DMS 273 (cell line): ENCODE measurements at regions not wholly inside any gene's neighbourhood (a gene's known extent, or its start where the extent isn't known, plus 50 kb on each side); places are given as distances from the start of the nearest gene placed in this dataset.
"Not testable (repeated sequence)": the region's sequence is repeated elsewhere in the genome, so short reads cannot be mapped to it uniquely, and the experiment has no call there.

Experiments
- DNase-seq: peaks from one replicate; lab custom pipeline; 2025; ENCODE audit not compliant: unreplicated experiment; lab: John Stamatoyannopoulos, UW

GRCh38 chr10:107540981-107541380 is 376.5 kb upstream of the SORCS1 start:
- no peak for DNase-seq

DNA sequence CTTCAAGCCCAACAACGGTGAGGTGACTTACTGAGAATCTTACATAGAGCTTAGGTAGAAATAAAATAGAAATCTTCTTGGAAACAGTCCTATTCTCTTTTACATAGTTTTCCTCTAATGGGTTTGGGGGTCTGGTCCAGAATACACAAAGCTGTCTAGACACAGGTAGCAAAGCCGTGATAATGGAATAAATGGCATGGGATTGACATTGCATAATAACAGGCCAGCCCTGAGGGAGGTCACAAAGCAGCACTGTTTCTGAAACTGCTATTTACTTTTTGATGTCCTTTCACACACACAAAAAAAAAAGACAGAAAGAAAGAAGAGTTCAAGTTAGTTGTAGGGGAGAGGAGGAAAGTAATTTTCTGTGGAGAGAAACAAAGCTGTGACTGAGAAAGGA is 364.8 kb upstream of the SORCS1 start:
- DNase-seq: no peak

DNA sequence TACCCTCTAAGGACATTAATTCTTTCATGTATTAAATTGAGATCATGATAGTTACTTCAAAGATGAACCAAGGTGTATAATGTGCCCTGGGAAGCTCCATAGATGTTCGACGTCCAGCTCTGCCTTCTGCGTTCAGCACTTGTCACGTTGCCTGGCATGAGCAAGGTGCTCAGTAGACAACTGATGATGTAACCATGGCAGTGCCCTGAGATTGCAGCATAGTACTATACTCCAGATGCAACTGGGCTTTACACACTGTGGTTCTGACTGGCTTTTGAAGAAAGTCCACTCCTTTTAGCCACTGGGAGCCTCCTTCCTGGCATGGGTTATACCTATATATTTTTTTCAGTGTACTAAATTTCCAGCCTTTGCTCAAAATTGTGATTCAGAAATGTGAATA is 355.8 kb upstream of the SORCS1 start:
- no peak for DNase-seq

- DNase-seq: no peak
Observed at GRCh38 chr10:107517811-107518210, 353.3 kb upstream of the SORCS1 start.

GRCh38 chr10:107516349-107516748 is 351.8 kb upstream of the SORCS1 start:
- no peak for DNase-seq

DNA sequence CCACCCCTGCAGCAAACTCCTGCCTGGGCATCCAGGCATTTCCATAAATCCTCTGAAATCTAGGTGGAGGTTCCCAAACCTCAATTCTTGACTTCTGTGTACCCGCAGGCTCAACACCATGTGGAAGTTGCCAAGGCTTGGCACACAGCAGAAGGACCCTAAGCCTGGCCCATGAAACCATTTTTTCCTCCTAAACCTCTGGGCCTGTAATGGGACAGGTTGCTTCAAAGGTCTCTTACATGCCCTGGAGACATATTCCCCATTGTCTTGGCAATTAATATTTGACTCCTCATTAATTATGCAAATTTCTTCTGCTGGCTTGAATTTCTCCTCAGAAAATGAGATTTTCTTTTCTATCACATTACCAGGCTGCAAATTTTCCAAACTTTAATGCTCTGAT is 339.5 kb upstream of the SORCS1 start:
- DNase-seq: not testable (repeated sequence)

DNA sequence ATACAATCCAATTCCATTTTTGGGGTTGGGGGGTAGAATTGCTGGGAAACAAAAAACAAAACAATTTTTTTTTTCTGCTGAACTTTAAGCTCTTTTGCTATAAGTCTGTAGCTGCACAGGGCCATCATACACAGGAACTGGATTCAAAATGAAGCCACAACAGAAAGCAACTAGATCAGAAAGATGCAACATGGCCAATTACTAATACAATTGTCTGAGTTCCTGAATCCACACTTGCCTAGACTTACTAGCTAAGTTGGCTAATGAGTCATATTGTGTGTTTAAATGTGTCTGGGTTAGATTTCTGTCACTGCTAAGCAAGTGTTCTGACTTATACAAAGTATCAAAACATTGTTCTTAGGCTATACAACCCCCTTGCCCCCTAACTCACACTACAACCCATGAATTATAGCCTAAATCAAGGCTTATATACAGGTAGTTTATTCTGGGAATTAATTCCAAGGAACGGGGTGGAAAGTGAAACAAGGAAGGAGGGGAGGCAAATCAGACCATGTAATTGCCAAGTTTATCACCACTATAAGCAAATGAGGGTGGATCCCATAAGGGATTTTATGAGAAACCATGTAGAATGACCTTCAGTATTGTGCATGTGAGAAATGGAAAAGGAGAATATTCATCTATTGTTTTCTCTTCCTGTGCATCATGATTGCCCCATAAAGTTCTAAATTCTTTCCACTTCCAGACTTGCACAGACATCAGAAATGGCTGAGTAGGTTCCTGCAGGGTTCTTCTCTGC is 337.9 kb upstream of the SORCS1 start:
- no peak for DNase-seq

GRCh38 chr10:107498983-107499382 is 334.5 kb upstream of the SORCS1 start:
- DNase-seq: no peak

DNA sequence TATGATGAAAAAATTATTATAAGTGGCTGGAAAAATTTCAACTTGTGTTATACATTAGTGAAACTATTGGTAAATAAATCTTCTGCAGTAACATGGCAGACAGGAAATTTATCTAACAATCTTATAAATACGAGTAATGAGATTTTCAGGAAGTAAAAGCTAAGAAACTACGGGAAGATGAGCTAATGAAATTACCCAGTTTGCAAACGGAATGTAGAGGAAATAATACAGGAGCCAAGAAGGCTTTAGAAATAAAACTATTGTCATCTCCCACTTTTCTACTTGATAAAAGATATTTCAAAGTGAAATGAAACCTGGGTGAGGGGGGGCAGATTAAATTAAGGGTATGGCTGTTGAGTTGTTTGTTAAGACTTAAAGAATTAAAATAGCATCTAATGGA is 332.5 kb upstream of the SORCS1 start:
- no peak for DNase-seq

- DNase-seq: no peak
Observed at GRCh38 chr10:107496594-107496993, 332.1 kb upstream of the SORCS1 start.

DNA sequence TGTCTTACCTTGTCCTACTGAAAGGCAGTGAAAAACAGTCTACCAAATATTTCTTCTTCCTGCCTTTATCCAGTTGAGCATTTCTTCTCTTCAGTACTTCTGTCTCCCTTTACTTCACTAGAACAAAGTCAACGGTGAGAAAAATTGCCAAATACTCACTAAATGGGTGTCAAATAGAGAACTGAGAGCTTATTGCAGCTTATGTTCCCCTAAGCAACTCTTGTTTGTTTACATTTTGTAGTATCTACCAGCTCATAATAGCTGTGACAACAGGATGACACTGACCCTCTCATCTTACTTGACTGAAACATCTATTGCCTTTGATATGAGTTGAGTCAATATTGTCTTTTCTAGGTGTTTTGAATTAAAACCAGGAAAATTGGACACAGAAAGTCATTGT is 327.9 kb upstream of the SORCS1 start:
- DNase-seq: no peak

GRCh38 chr10:107490389-107490788 is 325.9 kb upstream of the SORCS1 start:
- no peak for DNase-seq

DNA sequence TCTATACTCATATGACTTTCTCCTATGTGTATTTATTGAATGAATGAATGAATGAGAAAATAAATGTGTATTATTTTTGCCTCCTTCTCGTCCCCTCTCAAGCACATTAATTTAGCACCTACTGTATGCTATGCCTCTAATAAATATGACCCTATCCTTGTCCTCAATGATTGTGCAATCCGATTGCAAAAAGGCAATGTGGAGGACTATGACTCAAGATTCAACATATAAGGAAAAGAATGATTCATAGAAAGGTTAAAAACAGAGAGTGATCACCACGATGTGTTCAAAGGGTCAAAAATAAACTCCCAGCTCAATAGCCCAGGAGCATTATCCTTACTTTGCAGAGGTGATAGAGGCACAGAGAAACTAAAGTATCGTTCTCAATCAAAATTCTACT is 322.8 kb upstream of the SORCS1 start:
- DNase-seq: no peak

GRCh38 chr10:107485019-107485418 is 320.5 kb upstream of the SORCS1 start:
- no peak for DNase-seq

DNA sequence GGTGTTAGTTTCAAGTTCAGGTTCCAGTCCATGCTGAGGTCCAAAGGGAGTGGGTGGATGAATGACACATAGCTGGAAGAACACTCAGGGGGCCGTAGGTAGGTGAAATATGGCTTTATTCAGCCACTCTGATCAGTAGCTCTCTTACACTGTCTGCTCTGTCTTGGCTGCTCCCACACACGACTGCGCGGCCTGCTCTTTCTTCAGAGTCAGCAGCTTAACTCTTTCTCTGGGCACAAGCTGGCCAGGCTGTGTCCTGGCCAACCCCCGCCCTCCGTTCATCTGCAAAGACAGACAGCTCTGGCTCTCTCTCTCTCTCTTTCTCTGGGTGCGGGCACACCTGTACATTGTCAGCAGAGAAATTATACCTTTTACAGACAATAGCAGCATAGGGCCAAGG is 317.4 kb upstream of the SORCS1 start:
- DNase-seq: no peak

DNA sequence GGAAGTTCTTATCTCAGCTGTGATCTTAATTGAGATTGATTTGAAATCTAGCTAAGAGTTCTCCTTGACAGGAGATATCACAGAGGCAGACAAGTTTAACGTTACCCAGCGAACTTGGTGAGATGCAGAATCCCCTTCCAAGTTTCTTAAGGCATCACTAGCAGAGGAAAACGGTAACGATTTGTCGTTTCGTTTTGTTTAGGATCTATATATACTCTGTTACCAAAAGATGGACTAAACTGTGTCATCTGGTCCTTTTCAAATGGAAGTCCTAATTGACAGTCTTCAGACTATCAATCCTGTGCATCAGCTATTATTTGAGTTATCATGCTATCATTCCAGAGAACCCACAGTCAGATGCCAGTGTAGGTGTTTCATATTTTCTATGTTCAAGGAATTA is 316.7 kb upstream of the SORCS1 start:
- no peak for DNase-seq

DNA sequence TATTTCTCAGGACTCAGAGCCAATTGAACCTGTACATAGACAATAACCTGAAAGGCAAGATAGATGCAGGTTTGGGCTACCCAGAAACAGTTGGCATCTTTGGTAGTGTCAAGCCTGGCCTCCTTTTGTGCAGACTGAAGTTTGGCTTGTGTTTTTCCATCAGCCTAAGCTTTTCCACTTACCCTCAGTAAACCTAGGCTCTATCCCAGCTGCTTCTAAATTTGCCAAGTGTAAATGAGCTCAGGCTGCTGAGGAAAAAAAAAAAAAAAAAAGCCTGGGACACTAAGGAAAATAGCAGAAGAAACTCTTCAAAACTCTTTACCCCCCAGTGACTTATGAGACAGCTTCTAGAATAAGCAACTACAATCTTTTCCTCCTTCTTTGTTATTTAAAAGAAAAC is 316.3 kb upstream of the SORCS1 start:
- no peak for DNase-seq

- no peak for DNase-seq
Observed at GRCh38 chr10:107477266-107477665, 312.8 kb upstream of the SORCS1 start.

DNA sequence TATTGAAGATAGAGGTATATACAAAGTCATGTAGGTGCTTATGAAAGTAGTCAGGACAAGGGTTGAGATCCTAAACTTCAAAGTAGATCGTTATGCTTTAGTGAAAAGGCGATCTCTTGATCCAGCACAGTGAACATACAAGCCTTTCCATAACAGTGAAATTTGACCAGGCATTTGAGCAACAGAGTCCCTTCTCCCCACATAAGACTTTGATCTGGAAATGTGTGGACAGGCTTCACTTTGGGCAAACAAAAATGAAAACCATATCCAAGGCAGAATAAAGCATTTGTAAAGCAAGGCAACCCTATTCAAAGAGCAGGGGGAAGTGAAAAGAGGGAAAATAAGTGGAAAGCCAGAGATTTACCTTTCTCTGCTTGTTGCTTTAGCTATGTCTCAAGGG is 311.9 kb upstream of the SORCS1 start:
- DNase-seq: no peak

DNA sequence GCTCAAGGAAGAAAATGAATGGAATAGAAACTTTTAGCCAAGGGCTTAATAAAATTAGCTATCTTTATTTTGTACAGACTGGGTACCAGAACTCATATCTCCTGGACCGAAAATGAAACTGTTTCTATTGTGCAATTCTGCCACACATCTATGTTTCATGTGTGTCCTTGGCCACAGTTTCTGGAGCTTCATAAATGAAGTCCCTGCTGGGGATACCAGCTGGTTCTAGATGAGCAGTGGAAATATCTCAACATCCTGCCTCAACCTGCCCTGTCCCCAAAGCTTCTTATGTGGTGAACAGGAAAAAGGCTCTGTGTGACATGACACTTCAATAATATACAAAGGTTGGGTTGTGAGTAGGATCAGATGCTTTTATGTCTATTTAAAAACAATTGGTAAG is 310.1 kb upstream of the SORCS1 start:
- no peak for DNase-seq

DNA sequence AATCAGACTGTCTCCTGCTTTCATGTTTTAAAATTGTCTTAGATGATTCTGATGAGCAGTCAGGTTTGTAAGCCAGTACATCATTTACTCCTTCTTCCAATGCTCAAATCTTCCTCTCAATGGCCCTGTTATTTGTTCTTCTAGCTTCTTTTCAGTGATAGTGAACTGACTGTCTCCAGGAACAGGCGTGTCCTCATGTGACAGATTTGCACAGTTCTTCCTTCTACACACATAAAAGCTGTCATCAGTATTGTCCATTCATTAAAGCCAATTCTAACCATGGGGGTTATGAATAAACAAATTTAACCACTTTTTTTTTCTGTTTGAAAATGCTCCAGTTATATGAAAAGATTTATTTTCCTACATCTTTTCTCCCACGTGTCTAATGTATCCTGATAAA is 308.7 kb upstream of the SORCS1 start:
- DNase-seq: no peak

DNA sequence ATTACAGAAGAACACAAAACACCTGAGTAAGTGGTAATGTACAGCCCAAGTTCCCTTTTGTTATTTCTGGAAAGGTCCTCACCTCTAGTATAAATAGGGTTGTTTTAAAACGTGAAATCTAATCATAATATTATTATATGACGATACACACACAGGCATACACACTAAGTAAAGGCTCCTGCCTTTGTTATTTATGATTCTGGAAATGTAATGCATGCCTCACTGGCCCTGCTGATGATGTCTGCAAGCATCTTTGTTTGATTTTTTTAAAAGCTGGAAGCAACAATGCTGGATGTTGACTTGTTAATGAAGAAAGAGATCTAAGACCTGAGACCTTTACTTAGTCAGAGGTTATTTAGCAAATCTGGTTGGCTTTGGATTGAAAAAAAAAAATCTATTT is 307.4 kb upstream of the SORCS1 start:
- DNase-seq: no peak

- DNase-seq: no peak
Observed at GRCh38 chr10:107453561-107453960, 289.1 kb upstream of the SORCS1 start.
